HG03460 (cell line): ENCODE measurements at regions not wholly inside any gene's neighbourhood (a gene's known extent, or its start where the extent isn't known, plus 50 kb on each side); places are given as distances from the start of the nearest gene placed in this dataset.
"Not testable (repeated sequence)": the region's sequence is repeated elsewhere in the genome, so short reads cannot be mapped to it uniquely, and the experiment has no call there.

Experiments used
- ATAC-seq: cut with Tn5 transposase; IDR thresholded peaks from one replicate; pipeline ENCODE4 v1.9.1; 2021; ENCODE audit not compliant: unreplicated experiment

- ATAC-seq: no peak
Measured at GRCh38 chr2:173463846-173464245, 109.2 kb downstream of the CDCA7 start.

GRCh38 chr2:173467751-173468150 is 113.1 kb downstream of the CDCA7 start:
- no peak for ATAC-seq

GRCh38 chr2:173468266-173468793 is 113.7 kb downstream of the CDCA7 start:
- ATAC-seq: no peak

GRCh38 chr2:173472112-173472511 is 117.4 kb downstream of the CDCA7 start:
- no peak for ATAC-seq

GRCh38 chr2:173483137-173483536 is 128.5 kb downstream of the CDCA7 start:
- ATAC-seq: no peak

- ATAC-seq: no peak
Measured at GRCh38 chr2:173488861-173489260, 134.2 kb downstream of the CDCA7 start.

GRCh38 chr2:173491418-173491817 is 136.7 kb downstream of the CDCA7 start:
- no peak for ATAC-seq

- ATAC-seq: no peak
Measured at GRCh38 chr2:173493874-173494273, 139.2 kb downstream of the CDCA7 start.

GRCh38 chr2:173496746-173497145 is 142.1 kb downstream of the CDCA7 start:
- no peak for ATAC-seq

GRCh38 chr2:173500953-173501352 is 146.3 kb downstream of the CDCA7 start:
- no peak for ATAC-seq

- no peak for ATAC-seq
Measured at GRCh38 chr2:173502296-173502695, 147.6 kb downstream of the CDCA7 start.

GRCh38 chr2:173511357-173511756 is 156.7 kb downstream of the CDCA7 start:
- no peak for ATAC-seq

GRCh38 chr2:173511942-173512341 is 157.3 kb downstream of the CDCA7 start:
- ATAC-seq: no peak

GRCh38 chr2:173513107-173513727 is 158.5 kb downstream of the CDCA7 start:
- no peak for ATAC-seq

- no peak for ATAC-seq
Measured at GRCh38 chr2:173520918-173521317, 166.2 kb downstream of the CDCA7 start.

- no peak for ATAC-seq
Measured at GRCh38 chr2:173521450-173522192, 166.9 kb downstream of the CDCA7 start.

- no peak for ATAC-seq
Measured at GRCh38 chr2:173523497-173523896, 168.8 kb downstream of the CDCA7 start.

- no peak for ATAC-seq
Measured at GRCh38 chr2:173524256-173524955, 169.7 kb downstream of the CDCA7 start.

- ATAC-seq: not testable (repeated sequence)
Measured at GRCh38 chr2:173532732-173533531, 178.3 kb downstream of the CDCA7 start.

- no peak for ATAC-seq
Measured at GRCh38 chr2:173537694-173538093, 183.0 kb downstream of the CDCA7 start.

GRCh38 chr2:173539615-173540014 is 184.9 kb downstream of the CDCA7 start:
- ATAC-seq: no peak
